ENCODE measurements at regions not wholly inside any gene's neighbourhood (a gene's known extent, or its start where the extent isn't known, plus 50 kb on each side); places are given as distances from the start of the nearest gene placed in this dataset.

DNA sequence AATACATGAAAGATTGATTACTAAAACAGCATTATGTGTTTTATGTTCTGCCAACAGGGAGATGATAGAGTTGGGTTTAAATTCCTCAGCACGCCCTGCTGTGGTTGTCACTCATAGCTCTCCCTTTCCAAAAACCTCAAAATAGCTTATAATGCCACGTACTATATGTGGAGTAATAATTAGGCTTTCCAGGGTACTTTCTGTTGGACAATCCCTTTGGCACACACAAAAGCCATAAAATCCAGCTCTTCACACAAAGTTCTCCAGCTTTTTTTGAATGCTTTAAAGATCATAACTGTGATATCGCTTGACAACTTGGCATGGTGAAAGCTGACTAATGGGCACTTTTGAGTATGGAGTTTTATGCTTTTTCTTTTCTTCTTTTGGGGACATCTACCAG is 145.3 kb upstream of the DCN start:
- no peak for DNase-seq

- DNase-seq = no peak
These were observed 144.5 kb upstream of the DCN start for GRCh38 chr12:91327131-91327530.

- peak; percentile 26 for DNase-seq
These were observed 143.7 kb upstream of the DCN start for GRCh38 chr12:91326058-91327027.

DNA sequence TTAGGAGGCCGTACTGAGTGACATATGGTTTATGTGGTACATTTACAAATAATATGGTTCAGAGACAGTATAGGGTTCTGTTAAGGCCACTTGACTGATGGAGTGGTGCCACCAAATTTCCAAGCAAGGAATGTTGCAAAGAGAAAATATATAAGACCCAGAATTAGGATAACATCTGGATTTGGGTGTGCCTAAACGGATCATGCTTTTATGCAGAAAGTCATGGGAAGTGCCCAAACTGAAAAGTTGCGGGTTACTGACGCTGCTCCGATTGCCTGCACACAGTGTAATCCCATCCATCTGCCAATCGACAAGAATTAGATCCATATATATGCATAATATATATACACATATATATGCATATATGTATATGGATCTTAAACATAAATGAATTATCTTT is 138.4 kb upstream of the DCN start:
- DNase-seq = no peak

- no peak for DNase-seq
These were observed 136.6 kb upstream of the DCN start for GRCh38 chr12:91319071-91319760.

GRCh38 chr12:91317306-91317705 is 134.7 kb upstream of the DCN start:
- no peak for DNase-seq

GRCh38 chr12:91316907-91317269 is 134.3 kb upstream of the DCN start:
- DNase-seq = no peak

GRCh38 chr12:91316161-91316906 is 133.7 kb upstream of the DCN start:
- no peak for DNase-seq

- no peak for DNase-seq
These were observed 128.5 kb upstream of the DCN start for GRCh38 chr12:91311081-91311480.

DNA sequence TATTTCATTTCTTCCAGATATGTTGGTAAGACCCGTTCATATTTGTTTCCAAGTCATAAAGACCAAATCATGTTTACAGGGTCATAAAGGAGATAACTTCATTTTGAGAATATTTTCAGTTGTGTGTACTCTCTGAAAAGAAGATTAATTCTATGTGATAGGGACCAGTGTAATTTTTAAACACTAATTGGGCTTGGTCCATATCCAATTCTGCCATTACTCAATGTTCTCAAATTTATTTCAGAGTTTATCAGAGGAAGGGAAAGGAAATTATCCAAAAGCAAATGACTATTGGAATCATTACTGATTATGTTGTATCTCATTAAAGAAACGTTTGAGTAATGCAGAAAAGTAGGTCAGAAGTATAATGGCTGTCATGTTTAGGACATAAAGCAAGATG is 126.8 kb upstream of the DCN start:
- no peak for DNase-seq

DNA sequence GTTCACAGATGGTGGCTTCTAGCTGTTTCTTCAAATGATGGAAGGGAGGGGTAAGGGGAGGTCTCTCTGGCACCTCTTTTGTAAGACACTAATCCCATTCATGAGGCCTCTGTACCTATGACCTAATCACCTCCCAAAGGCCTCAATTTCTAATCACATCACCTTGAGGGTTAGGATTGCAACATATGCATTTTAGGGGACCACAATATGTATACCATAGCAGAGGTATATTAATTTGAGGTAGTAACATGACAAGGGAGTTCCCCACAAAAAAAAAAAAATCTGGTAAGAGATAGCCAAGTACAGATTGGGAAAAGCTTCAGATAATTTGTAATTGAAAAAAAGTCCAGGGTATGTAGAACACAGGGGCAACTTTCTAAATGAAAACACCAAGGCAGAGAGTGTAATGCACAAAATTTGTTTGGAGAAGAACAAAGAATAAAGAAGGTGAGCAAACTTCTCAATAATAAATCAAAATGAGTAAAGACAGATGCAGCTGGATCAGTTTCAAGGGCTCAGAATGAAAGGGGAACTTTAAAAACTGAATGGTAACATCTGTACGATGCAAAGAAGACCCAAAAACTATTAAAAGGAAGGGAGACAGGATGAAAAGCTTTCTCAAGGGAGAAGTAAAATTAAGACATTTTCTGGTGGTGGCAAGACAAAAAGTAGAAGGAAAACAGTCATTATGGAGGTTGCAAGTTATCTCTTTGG is 125.5 kb upstream of the DCN start:
- DNase-seq = no peak

DNA sequence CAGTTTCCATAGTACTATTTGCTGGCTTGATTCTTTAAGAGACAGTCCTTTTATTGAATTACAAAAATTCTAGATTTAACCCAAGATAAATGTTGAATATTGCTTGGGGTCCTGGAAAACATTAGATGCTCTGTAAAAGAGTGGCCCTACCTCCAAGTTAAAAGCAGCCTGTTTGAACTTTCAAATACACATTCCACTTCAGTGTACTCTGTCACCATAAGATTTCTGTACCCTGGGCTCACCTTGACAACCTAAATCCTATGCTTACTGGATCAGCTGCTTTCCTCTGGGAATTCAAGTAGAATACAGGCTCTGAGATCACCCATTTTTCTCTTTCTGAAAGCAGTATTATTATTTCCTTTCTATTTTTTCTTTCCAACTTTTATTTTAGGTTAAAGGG is 107.7 kb upstream of the DCN start:
- DNase-seq = no peak

- DNase-seq = no peak
These were observed 107.3 kb upstream of the DCN start for GRCh38 chr12:91289906-91290305.

DNA sequence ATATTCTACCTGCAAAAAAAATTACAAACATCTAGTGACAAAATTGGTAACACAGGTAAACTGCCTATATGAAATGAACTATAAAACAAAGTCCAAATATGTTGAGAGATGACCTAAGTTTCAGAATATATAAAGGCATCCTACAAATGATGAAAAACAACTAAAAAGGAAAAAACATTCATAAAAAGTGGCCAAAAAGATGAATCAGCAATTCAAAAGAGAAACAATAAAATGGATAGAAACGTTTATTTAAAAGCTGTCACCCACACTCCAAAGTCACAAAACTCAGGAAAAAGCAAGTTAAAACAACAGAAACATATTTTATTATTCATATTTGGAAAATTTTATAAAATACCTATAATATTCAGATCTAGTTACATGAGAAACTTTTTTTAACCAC is 106.5 kb upstream of the DCN start:
- DNase-seq = no peak

GRCh38 chr12:91287753-91288152 is 105.1 kb upstream of the DCN start:
- no peak for DNase-seq

GRCh38 chr12:91278126-91278525 is 95.5 kb upstream of the DCN start:
- DNase-seq = no peak

- DNase-seq = no peak
These were observed 93.9 kb upstream of the DCN start for GRCh38 chr12:91276509-91276908.

GRCh38 chr12:91275321-91275720 is 92.7 kb upstream of the DCN start:
- DNase-seq = no peak

- DNase-seq = no peak
These were observed 92.3 kb upstream of the DCN start for GRCh38 chr12:91274916-91275315.

DNA sequence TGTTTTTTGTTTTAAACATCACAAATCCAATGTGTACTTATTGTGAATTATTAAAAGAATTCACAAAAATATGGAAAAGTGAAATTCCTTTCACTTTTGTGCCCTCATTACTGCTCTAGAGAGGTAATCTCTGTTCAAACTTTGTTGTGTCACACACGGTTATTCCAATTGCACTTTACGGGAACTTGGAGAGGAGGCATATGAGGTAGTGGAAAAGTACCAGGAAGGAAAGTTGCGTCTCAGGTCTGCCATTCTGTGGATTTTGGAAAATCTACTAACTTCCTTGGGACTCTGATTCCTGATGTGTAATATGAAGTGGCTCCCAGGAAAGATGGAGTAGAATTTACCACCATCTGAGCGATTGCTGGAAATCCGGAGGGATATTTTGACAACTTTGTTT is 90.9 kb upstream of the DCN start:
- DNase-seq = no peak

GRCh38 chr12:91272461-91273063 is 89.9 kb upstream of the DCN start:
- peak; percentile 34 for DNase-seq

- DNase-seq = peak; percentile 38
These were observed 88.6 kb upstream of the DCN start for GRCh38 chr12:91271185-91271584.

DNA sequence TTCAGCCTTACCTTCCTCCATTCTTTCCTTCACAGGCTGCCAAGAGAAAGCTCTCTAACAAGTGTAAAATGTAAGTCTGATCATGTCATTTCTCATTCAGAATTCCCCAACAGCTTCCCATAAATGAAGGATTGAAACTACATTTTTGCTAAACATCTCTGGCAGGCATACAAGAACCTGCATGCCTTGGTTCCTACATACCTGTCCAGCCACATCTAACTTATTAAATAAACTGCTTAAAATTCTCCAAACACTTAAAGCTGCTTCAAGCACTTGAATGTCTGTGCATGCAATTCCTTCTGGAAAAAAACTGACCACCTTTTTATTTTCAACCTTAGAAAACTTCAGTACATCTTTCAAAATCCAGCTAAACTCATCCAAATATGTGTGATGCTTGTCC is 84.4 kb upstream of the DCN start:
- DNase-seq = no peak

Measured in NCI-H226 (cell line).